ENCODE measurements at regions not wholly inside any gene's neighbourhood (a gene's known extent, or its start where the extent isn't known, plus 50 kb on each side); places are given as distances from the start of the nearest gene placed in this dataset.

DNA sequence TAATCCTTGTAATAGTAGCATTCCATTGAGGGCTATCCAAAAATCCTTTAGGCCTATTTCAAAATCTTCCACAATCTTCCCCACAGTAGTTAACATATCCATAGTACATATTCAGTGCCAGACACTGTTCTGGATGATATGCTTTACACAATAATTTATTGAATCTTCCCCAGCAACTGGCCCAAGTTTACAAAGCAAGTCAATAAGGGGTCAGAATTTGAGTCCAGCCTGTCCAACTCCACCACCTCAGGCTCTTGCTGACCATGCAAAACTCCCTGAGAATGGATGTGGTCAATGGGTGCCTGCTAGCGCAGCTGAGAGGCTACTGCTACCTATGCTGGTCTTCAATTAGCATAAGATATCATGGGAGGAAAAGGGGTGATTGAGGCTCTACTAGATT, 529.6 kb downstream of the FGF9 start:
- no peak for DNase-seq

DNA sequence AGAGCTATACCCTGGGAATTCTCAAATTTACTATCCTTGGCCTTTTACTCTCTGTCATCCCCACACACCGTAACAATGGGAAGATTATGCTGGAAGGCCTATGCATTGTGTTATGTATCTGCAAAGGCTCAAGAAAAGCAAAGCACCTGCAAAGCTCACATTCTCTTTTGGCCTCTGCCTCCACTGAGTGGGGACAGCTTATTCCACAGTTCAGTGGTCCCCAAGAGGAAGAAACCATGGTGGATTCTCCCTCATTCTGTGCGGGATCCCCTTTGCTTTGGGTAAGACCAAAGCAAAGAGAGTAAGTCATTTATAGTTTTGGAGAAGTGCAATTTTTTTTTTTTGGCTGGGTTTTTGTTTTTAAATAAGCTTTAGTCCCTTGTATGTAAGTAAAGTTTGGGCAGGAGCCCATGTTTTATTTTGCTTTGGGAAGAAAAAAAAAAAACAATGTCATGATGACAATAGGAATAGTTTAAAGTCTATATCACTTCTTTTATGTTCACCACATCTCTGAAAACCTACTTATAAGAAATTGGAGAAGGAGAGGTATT, 530.6 kb downstream of the FGF9 start:
- no peak for DNase-seq

DNA sequence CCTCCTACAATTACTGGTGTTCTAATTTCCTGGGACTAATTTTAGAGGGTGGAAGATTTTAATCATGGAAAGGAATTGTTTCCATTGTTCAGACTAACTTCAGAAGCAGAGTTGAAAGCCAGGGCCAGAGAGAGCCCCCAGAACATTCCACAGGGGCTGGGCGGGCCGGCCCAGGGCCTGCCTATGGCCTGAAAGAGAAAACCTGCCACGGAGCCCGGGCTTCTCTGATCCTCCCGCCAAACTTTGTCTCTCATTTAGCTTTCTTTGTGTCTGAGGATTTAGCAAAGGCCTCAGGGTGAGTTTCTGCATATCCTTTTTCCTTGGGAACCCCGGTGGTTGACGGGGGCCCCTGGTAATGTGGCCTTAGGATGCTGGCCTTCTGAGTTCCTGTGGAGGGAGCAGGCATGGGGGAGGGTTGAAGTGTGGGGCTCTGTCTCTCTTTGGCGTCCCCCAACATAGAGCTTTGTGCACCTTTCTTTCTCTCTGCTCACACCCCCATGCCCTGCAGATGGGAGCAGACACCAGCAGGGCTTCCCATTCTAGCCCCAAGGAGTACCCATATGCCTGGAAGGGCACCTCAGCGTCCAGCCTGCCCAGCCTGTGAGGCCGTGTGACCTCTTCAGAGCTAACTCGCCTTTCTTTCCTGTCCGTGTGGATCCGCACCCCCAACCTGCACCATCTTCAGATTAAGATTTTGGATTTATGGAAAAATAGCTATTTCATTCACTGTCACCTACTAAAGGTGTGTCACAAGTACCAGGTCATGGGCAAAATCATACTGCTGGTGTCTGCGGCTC, 539.5 kb downstream of the FGF9 start:
- DNase-seq: no peak

DNA sequence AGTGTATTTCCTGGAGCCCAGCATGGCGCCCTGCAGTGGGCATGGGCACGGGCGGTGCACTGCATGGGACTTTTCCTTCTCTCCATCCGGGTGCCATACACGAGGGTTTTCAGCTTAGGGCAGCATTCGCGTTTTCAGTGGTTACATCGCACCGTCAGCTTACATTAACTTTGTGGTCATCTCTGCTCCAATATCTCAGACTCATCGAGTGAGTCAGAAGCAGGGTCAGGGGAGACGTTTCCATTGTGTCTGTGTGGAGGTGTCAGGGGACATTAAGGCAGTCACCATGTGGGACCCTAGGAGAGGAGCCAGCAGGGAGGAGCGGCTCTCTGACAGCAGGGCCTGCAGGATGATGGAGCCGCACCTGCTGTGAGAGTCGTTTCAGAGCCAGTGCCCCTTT, 541.0 kb downstream of the FGF9 start:
- DNase-seq: no peak

DNA sequence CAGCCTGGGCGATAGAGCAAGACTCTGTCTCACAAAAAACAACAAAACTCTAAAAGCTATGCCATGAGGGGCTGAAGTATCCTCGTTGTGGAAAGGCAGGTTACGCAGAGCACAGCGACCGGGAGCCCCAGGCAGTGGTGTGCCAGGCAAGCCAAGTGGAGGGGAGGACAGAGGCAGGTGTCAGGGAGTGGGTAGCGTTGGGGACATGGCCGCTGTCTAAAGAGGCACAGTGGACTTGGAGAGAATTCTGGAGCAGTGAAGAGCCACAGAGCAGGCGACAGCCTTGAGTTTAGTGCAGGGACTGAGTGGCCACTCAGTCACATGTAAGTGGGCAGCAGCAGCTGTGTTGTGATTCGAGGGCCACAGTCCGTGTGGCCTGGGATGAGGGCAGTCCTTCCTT, 541.7 kb downstream of the FGF9 start:
- DNase-seq: no peak

DNA sequence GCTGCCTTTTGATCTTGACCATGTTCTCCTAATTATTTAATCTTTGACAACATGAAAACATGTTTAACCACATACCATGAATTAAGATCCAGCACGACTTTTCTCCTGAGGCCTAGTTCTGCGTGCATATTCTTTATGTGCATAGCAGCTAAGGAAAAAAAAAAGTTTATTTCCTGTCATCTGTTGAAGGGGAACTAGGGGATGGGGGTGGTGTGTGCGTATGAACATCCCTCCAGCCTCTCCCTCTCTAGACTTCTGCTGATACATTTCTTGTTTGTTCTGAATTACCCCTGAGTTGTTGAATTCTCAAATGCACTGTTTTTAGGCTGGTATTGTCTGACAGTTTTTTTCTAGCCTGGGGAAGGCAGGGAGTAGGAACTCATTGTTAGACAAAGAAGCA, 543.3 kb downstream of the FGF9 start:
- DNase-seq: no peak

DNA sequence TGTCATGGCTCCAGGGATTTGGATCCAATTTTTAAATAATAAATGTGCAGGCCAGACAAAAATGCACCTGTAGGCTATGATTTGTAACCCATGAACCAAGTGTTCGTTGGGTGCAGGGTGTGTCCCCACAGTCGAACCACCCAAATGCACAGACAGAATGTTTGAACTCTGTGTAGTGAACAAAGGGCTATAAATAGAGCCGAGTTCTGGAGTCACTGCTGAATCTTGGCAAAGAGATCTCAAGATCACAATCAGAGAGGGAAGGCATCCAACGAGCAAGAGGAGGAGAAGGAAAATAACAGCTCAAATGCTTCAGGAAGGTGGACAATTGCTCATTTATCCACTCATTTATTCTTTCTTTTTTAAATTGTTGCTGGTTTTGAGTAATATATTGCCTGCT, 547.9 kb downstream of the FGF9 start:
- DNase-seq: no peak

DNA sequence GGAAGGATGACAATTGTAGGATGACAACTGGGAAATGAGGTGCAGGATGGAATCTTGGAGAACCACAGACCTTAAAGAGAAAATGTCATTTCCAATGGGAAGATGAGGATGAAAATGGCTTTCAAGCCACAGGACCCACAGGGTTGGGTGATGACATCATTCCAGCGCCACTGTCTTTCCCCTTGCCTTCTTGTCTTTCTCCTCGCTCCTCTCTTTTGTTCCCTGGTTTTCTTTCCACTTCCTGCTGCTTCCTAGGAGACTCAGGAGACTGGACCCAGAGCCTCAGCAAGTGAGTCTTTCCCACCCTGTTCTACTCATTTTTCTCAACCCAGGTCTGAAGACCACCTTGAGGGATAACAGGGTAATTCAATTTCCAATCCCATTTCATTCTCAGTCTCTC, 548.8 kb downstream of the FGF9 start:
- no peak for DNase-seq

DNA sequence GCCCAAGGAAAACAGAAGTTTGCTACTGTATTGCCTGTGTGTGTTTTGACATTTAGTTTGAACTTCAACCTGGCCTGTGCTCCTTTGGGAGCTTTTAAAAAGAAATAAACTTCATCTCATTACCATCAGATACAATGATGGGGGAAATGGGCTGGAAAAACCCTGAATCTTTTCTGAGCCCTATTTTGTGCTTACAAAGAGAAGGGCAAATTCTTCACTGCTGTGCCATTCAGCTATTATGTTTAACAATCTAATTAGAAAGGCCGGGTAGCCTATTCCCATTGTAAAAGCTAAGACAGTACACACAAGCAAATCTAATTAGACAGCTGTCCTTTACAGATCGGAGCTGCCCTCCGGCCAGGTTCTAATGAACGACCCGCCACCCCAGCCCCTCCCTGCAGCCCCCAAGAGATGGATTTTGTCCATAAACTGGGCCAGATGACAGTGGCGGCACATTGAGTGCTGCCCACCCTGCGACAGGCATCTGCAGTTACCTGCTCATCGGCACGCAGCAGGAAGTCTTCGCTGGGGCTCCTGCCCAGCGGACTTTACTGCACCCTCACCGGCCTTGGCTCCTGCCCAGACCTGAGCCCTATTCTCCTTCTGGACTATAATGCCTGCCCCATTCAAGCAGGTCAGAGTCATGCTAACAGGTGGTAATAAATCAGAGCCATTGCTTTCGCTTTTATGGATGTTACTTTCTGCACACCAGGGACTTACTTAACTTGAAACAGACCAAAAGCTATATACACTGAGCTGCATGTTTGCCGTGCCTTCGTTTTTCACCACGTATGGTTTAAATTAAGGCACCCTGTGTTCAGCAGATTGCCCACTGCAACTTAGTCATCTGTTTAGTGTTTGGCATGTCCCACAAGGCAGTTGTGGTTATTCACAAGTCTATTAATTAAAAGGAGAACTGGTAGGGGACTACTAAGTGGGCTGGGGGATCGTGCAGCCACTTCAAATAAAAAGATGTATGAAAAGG, 549.6 kb downstream of the FGF9 start:
- DNase-seq: no peak

DNA sequence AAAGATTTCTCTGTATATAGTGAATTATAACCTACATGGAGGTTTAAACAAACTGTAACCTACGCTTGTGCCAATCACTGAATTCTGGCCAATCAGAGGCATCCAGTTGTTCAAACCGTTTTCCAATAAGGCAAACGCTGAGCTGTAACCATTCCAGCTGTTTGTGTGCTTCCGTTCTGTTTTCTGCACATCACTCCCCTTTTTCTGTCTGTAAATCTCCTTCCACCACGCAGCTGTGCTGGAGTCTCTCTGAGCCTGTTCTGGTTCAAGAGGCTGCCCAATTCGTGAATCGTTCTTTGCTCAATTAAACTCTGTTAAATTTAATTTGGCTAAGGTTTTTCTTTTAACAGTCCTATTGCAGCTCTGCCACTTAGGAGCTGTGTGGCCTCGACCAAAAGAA, 552.5 kb downstream of the FGF9 start:
- DNase-seq: no peak

DNA sequence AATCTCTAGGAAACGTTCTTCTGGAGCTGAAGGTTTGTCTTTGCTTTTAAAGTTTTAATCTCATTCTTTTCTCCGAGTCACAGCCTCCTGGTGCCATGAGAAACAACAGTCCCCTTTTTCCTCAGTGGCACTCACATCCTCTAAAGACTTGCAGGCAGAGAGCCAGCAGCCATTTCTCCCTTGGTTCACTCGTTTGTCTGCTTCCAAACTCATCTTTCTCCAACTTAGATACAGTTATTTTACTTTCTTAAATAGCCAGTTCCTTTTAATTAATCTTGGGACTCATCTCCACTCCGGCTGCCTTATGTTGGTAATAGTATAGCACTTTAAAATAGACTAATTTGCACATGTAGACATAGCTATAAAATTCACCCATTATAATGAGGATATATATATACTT, 555.2 kb downstream of the FGF9 start:
- DNase-seq: no peak

DNA sequence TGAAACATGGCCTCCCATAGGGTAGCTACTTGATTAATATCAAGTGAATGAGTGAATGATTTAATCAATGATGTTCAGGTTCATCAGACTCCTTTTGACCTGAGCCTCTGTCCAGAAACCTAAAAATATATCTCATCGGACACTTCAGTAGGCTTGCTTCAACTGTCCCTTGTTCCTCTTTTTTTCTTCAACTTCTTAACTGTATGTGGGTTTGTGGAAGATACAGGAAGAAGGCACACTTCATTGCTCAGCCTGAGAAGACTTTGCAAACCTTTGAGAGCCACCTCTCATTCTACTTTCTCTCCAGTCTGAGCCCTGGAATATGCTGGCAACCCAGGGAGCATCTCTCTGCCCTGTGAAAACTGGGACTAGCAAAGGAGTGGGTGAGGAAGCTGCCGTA, 557.0 kb downstream of the FGF9 start:
- DNase-seq: no peak

DNA sequence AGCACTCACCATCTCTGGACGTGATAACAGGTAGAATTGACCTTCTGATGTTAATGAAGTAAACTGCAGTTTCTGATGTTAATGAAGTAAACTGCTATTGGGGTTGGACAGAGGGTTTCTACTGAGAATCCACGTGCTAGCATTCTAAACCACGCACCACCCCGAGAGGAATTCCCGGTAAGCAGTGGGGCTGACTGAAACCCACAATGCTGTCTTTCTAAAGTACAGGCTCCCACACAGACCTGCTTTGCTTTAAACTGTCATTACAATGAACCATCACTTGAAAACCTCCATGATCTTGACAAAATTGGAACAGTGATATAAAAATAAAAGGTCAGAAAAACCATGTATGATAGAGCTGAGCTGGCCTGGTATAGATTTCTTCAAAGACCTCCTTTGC, 559.0 kb downstream of the FGF9 start:
- no peak for DNase-seq

DNA sequence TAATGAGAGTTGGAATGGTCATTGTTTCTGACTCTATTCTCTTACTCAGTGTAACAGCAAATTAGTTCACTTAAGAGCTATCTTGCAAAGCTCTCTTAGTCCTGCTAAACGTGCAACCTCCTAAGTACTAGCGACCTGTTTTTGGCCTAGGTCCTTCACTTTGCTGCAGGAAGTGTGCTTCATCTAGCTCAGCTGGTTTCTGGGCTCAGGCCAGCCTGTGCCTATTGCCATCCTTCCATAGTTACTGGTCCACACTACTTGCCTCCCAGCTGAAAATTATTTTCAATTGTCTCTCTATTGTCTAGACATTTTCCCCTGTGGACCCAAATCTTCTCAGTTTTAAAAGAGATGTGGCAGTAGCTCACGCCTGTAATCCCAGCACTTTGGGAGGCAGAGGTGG, 561.3 kb downstream of the FGF9 start:
- DNase-seq: no peak

DNA sequence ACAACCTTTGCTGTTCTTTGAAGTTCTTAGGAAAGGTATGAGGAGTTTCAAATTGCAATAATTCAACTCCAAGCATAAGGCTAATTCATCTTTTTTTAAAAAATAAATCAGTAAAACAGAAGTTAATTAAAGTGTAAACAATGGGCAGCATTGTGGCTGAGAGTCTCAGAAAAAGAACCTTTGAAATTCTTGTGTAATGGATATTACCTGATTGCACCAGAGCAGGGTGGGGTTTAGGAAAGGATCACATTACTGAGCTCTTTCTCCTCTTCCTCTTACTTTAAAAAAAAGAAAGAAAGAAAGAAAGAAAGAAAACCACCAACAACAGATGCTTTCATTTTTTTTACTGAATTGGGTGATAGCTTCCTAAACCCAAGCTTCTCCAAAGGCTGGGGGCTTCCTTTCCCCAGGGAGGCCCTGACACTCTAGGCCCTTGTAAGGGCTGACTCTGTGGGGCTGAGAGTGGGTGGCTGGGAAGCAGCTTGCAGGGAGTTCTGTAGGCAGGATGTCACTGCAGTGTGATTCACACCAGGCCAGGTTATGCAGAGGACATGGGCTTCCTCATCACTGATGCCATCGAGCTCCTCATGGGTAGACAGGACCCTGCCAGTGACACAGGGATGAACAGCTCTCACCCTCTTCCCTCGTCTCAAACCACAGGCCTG, 564.5 kb downstream of the FGF9 start:
- no peak for DNase-seq

DNA sequence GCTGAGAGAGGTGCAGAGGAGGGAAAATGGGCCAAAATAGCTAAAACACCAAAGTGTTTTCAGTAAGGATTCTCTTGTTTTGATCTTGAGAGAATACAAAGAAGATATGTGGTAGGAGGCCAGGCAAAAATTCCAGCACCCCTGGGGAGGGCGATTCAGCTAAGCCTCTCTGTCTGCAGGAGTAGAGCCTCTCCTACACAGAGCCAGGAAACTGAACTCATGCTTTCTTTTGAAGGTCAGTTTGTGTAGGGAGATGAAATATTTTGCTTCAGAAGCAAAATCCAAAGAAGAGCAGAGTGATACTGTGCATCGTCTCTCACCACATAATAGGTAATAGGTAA, 565.0 kb downstream of the FGF9 start:
- no peak for DNase-seq

DNA sequence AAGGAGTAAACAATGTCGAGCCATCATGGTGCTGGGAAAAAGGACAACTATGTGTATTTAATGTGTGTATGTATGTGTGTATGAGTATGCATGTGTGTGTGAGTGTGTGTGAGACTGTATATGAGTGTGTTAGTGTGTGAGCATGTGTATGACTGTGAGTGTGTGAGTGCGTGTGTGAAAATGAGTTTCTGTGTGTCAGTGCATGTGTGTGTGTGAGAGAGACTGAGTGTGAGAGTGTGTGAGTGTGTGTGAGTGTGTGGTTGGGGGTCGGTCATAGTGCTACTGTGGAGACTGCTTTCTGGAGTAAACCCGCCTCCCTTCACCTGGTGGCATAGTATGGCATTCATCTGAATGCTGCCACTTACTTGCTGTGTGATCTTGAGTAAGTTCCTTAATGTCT, 567.4 kb downstream of the FGF9 start:
- DNase-seq: no peak

DNA sequence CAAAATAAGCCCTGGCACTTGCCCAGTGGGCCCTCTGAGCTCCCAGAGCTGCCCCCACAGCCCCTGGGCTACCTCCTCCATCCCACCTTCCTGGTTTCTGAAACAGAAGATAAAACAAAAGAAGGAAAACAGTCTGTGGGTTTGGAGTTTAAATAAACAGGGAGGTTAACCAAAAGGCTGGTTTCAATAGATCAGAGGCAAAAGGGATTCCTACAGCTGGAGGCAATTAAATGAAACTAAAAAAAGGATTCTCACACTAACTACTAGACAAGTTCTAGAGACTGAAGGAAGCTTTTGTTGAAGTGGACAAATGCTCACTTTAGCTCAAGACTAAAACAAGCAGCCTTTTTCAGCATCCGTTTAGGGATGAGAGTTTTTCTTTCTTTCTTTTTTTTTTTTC, 569.8 kb downstream of the FGF9 start:
- no peak for DNase-seq

DNA sequence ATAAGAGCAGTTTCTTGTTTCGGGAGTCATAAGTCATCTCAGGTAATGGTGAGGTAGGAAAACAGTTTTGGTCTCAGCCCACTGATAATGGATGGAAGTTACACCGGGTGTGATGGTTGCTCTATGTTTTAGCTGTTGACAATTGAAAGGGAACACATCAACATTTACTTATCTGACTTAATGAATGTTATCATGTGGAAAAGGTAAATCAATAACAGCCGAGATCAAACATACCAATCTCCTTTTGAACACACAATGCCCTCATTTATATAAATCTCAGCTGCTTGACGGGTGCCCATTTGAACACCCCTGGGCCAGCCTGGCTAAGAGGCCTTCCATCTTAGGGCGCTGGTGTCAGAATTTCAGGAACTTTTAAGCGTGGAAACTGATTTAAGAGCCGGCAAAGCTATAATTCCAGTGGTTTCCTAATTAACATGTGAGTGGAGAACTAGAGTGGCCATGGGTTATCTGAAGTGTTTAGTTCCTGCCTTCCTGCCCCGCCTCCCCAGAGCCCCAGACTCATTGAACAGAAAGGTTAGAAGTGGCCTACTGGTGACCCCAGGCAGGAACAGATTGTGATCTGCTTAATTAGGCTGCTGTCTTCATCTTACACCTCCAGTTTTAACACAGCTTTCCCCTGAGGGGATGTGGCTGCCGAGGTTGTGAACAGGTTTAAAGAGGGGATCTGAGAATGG, 572.7 kb downstream of the FGF9 start:
- no peak for DNase-seq

DNA sequence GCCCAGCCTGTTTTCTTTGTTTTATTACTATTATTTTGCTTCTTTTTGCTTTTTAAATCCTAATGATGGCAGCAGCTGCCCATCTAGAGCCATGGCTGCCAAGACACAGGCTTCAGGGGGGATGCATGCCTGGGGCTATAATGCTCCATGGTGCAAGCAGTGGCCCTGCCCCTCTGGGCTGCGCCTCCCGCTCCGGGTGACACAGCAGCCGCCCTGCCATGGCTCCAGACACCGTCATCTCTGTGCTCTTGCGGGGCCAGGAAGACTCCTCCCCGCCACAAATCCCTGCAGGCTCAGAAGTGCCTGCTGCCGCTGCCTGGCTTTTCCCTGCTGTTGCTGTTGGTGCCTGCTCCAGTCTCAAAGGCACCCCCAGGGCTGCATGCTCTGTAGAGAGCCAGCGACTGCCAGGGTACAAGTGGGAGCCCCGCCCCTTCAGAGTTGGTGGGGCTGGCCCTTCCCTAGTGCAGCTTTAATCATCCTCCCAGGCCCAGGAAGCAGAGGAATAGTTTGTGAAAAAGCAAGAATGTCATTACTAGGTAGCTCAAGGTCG, 581.5 kb downstream of the FGF9 start:
- no peak for DNase-seq

DNA sequence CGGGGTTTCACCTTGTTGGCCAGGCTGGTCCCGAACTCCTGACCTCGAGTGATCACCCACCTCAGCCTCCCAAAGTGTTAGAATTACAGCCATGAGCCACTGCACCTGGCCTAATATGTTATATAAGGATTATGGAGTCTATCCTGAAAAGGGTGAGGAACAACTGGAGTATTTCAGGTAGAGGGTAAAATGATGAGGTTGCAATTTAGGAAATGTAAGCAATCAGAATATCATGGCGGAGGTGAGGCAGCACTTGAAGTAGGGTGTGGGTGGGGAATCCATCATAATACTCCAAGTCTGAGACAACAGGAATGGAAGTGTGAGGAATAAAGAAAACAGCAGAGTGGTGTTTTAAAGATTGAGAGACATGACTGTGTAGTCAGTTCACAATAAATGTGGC, 582.2 kb downstream of the FGF9 start:
- DNase-seq: no peak

DNA sequence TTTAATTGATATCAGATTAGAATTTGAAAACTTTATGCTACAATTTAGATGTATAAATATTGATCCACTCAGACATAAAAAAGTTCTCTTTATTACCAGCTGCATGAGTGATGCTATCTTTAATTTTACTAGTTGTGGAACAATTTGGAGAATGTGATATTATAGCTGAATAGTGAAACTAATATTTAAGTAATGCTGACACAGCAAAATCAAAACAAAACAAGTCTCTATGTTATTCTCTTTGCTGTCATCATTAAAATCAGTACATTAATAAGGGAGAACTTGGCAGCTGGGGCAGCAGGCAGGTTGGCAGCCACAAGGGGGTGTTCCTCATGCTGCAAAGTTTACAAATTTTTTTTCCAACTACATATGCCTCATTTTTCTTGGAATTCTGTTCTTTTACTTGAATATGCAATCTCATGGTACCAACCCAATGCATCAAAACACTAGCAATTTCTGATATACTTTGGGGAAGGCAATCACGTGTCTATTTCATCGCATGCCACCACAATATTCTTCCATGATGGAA, 585.3 kb downstream of the FGF9 start:
- DNase-seq: no peak

All from RPMI8226 (cell line).